ENCODE measurements at regions not wholly inside any gene's neighbourhood (a gene's known extent, or its start where the extent isn't known, plus 50 kb on each side); places are given as distances from the start of the nearest gene placed in this dataset.

DNA sequence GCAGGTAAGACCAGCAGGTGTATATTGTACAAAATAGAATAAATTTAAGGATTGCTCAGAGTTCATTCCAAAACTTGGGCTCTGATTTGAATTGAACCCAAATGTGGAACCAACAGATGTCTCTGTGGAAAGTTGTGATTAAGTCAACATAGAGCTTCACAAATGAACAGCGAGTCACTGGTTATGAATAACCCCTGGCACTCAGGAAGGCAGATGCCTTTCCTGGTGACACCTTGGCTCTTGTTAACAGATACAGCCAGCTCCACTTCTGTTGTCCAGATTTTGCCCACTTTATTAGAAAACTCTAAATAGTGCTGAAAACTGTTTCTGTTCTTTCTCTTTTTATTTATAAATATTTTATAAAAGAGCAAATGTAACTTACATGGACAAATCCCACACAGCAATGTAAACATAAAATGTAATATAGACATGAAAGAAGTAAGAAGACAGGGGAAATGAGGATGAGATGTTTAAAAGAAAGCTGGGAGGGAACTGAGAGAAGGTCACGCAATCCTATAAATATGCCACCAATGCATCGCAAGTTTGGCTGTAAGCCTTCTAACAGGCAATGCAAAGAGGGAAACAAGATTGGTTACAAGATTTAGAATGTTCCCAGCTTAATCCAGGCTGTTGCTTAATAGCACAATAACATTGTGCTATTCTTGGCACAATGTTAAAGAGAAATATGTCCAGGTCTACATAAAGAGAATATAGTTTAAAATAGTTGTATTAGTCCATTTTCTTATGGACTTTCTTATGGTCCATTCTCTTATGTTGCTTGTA, 495.5 kb downstream of the TAFA4 start:
- Histone ChIP-seq H3K36me3 (replicated peaks in 1 of 2; ENCODE audit: control insufficient read depth in 1 of 2, insufficient read depth in 2 of 2, low read length in 1 of 2) (no peaks in the 10 kb centered on the region), H3K9me2 (no peaks in the 10 kb centered on the region; the same call in 1 of the 2 replicates), H3K79me2 (ENCODE audit: insufficient read depth) (no peaks in the 10 kb centered on the region), H3K4me1 (ENCODE audit: control insufficient read depth in 1 of 2, insufficient read depth in 2 of 2, low read depth in 1 of 2, low read length in 1 of 2) (no peaks in the 10 kb centered on the region), H4K20me1 (ENCODE audit: insufficient read depth) (no peaks in the 10 kb centered on the region), H3K4me3 (ENCODE audit: low read depth in 2 of 2, low read length in 1 of 2) (no peak overlapping the region), H3K9ac (no peak overlapping the region), H2AFZ (ENCODE audit: low read depth) (no peak overlapping the region), H3K9me3 (no peaks in the 10 kb centered on the region; the same call in 1 of the 2 replicates), H3K27ac (ENCODE audit: low read depth in 2 of 2, low read length in 1 of 2) (no peak overlapping the region), H3K27me3 (ENCODE audit: insufficient read depth) (no peaks in the 10 kb centered on the region), H3F3A (replicated peaks; ENCODE audit: insufficient read depth) (no peaks in the 10 kb centered on the region), H3K4me2 (no peak overlapping the region)
- POLR2A ChIA-PET, result no interaction called here
- 35% methylated on average over 3 of the region's 3 CpGs for WGBS (ENCODE audit: low lambda C conversion rate)
- CTCF ChIA-PET, result no interaction called here
- DNase-seq, result no peak
- TF ChIP-seq CTCF (IDR thresholded peaks at IDR 0.05) (no peak), FOSL2 (IDR thresholded peaks at IDR 0.05; ENCODE audit: borderline replicate concordance, low read depth) (no peak), NRF1 (IDR thresholded peaks at IDR 0.05; ENCODE audit: low read depth, low read length) (no peak), GATA2 (CRISPR knock-in tag; IDR thresholded peaks at IDR 0.05) (no peak), RFX5 (IDR thresholded peaks at IDR 0.05; ENCODE audit: low read length) (no peak), YY1 (IDR thresholded peaks at IDR 0.05; ENCODE audit: low read depth) (no peak), EZH2phosphoT487 (IDR thresholded peaks at IDR 0.05; ENCODE audit: borderline replicate concordance, low read depth) (no peak), JUND (IDR thresholded peaks at IDR 0.05) (no peak), CHD2 (IDR thresholded peaks at IDR 0.05; ENCODE audit: low read length, partially characterized antibody) (no peak), USF1 (IDR thresholded peaks at IDR 0.05; ENCODE audit: borderline replicate concordance, low read depth) (no peak), EP300 (IDR thresholded peaks at IDR 0.05; ENCODE audit: borderline replicate concordance in 1 of 2, low read depth in 1 of 2, low read length in 1 of 2) (no peak)
- TF ChIP-seq, protein P1, sequence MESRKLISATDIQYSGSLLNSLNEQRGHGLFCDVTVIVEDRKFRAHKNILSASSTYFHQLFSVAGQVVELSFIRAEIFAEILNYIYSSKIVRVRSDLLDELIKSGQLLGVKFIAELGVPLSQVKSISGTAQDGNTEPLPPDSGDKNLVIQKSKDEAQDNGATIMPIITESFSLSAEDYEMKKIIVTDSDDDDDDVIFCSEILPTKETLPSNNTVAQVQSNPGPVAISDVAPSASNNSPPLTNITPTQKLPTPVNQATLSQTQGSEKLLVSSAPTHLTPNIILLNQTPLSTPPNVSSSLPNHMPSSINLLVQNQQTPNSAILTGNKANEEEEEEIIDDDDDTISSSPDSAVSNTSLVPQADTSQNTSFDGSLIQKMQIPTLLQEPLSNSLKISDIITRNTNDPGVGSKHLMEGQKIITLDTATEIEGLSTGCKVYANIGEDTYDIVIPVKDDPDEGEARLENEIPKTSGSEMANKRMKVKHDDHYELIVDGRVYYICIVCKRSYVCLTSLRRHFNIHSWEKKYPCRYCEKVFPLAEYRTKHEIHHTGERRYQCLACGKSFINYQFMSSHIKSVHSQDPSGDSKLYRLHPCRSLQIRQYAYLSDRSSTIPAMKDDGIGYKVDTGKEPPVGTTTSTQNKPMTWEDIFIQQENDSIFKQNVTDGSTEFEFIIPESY (IDR thresholded peaks at IDR 0.05; ENCODE audit: borderline replicate concordance, low read depth), result no peak
